ENCODE measurements at regions not wholly inside any gene's neighbourhood (a gene's known extent, or its start where the extent isn't known, plus 50 kb on each side); places are given as distances from the start of the nearest gene placed in this dataset.

DNA sequence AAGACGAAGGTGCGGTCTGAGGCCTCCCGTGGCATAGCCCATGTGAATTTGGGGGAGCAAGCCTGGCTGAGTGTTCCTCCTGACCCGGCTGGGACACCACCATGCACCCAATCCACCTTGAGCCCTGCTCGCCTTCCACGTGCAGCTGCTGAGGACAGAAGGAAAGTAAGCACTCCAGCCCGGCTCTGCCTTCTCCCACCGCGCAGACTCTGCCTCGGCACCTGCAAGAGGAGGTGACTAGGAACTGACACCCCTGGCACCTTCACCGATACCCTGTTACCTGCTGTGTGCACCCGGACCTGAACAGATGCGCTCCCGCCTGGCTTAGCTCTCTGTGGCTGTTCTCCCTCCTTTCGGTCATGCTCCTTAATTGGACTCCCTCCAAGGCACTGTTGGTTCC lies 57.0 kb upstream of the OPN4 start:
- CTCF ChIA-PET, result interaction anchor here (2.7 kb wide), 1 partner anchor 12 kb away, joined by 17 read pairs; no protein-coding TSS in a partner anchor
- H3K9me3 Mint-ChIP-seq (ENCODE audit: unreplicated experiment), result no peaks in the 10 kb centered on the region
- peaks cover 7% of the 10 kb centered on the region for H3K4me1 Mint-ChIP-seq (ENCODE audit: insufficient read depth, unreplicated experiment)
- TF ChIP-seq, protein P1, sequence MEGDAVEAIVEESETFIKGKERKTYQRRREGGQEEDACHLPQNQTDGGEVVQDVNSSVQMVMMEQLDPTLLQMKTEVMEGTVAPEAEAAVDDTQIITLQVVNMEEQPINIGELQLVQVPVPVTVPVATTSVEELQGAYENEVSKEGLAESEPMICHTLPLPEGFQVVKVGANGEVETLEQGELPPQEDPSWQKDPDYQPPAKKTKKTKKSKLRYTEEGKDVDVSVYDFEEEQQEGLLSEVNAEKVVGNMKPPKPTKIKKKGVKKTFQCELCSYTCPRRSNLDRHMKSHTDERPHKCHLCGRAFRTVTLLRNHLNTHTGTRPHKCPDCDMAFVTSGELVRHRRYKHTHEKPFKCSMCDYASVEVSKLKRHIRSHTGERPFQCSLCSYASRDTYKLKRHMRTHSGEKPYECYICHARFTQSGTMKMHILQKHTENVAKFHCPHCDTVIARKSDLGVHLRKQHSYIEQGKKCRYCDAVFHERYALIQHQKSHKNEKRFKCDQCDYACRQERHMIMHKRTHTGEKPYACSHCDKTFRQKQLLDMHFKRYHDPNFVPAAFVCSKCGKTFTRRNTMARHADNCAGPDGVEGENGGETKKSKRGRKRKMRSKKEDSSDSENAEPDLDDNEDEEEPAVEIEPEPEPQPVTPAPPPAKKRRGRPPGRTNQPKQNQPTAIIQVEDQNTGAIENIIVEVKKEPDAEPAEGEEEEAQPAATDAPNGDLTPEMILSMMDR (IDR thresholded peaks at IDR 0.05; ENCODE audit: unreplicated experiment), result no peak
- intact Hi-C loops (cut with micrococcal nuclease), result no loop called here
- H3K27me3 Mint-ChIP-seq (ENCODE audit: insufficient read depth, unreplicated experiment), result no peaks in the 10 kb centered on the region
- no peaks in the 10 kb centered on the region for H3K36me3 Mint-ChIP-seq (ENCODE audit: insufficient read depth, unreplicated experiment)
- no TSS peak for BruUV-seq (replicated peaks)
- POLR2A ChIA-PET, result no interaction called here
- no peak overlapping the region for H3K4me3 Mint-ChIP-seq (ENCODE audit: unreplicated experiment)
- no peak overlapping the region for H3K27ac Mint-ChIP-seq (ENCODE audit: low read depth, unreplicated experiment)
- no peak for DNase-seq (ENCODE audit: unreplicated experiment)

DNA sequence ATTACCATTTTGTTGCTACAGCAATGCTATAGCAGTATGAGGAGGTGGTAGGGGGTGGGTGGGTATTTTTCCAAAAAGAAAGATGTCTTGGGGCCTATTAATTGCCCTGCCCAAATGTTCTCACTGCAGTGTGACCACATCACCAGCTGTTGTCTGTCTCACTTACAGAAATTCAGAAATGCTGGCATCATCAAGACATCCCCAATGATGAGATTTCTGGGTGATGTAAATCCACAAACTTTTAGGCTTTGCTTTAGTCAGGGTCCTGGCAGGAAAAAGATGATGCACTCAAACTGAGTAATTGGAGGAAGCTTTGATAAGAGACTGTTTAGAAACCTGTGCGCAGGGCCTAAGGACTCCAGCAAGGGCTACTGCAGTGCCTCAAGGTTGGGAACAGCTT lies 56.2 kb upstream of the OPN4 start:
- intact Hi-C loops (cut with micrococcal nuclease), result no loop called here
- CTCF ChIA-PET, result interaction anchor here (1.3 kb wide), 1 partner anchor 13 kb away, joined by 3 read pairs; no protein-coding TSS in a partner anchor
- DNase-seq (ENCODE audit: unreplicated experiment), result no peak
- BruUV-seq (replicated peaks), result no TSS peak
- Mint-ChIP-seq H3K27me3 (ENCODE audit: insufficient read depth, unreplicated experiment) (no peaks in the 10 kb centered on the region), H3K36me3 (ENCODE audit: insufficient read depth, unreplicated experiment) (no peaks in the 10 kb centered on the region), H3K27ac (ENCODE audit: low read depth, unreplicated experiment) (no peak overlapping the region), H3K4me1 (ENCODE audit: insufficient read depth, unreplicated experiment) (peaks cover 7% of the 10 kb centered on the region), H3K9me3 (ENCODE audit: unreplicated experiment) (no peaks in the 10 kb centered on the region), H3K4me3 (ENCODE audit: unreplicated experiment) (no peak overlapping the region)
- TF ChIP-seq, protein P1 (IDR thresholded peaks at IDR 0.05; ENCODE audit: unreplicated experiment), result no peak
- POLR2A ChIA-PET, result no interaction called here

- intact Hi-C loops (cut with micrococcal nuclease), result no loop called here
- BruUV-seq (replicated peaks), result no TSS peak
- H3K36me3 Mint-ChIP-seq (ENCODE audit: insufficient read depth, unreplicated experiment), result no peaks in the 10 kb centered on the region
- DNase-seq (ENCODE audit: unreplicated experiment), result no peak
- POLR2A ChIA-PET, result no interaction called here
- no peak overlapping the region for H3K27ac Mint-ChIP-seq (ENCODE audit: low read depth, unreplicated experiment)
- peaks cover 2% of the 10 kb centered on the region for H3K4me1 Mint-ChIP-seq (ENCODE audit: insufficient read depth, unreplicated experiment)
- TF ChIP-seq, protein P1 (IDR thresholded peaks at IDR 0.05; ENCODE audit: unreplicated experiment), result no peak
- CTCF ChIA-PET, result interaction anchor here (1.3 kb wide), 1 partner anchor 14 kb away, joined by 3 read pairs; no protein-coding TSS in a partner anchor
- no peaks in the 10 kb centered on the region for H3K27me3 Mint-ChIP-seq (ENCODE audit: insufficient read depth, unreplicated experiment)
- H3K9me3 Mint-ChIP-seq (ENCODE audit: unreplicated experiment), result no peaks in the 10 kb centered on the region
- no peak overlapping the region for H3K4me3 Mint-ChIP-seq (ENCODE audit: unreplicated experiment)
Observed at GRCh38 chr10:86599041-86599440, 55.3 kb upstream of the OPN4 start.

DNA sequence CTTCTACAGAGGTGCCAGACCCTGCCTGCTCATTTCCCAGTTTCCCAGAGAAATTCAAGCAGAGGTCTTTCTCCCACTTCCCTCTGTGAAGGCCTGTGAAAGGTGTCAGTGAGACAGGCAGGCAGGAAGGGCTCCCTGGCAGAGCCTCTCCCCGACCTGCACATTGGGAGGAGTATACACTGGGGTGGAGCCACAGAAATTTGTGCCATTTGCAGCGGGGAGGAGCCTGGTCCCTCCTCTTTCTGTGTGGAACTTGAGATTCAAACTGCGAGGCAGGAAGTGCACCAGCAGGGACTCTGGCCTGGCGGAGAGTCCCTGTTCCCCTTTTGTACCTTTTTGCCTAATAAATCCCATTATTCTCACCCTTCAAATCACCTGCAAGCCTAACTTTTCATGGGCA lies 54.6 kb upstream of the OPN4 start:
- ChIA-PET POLR2A (no interaction called here), CTCF (no interaction called here)
- intact Hi-C loops (cut with micrococcal nuclease), result no loop called here
- Mint-ChIP-seq H3K4me1 (ENCODE audit: insufficient read depth, unreplicated experiment) (no peaks in the 10 kb centered on the region), H3K27ac (ENCODE audit: low read depth, unreplicated experiment) (no peak overlapping the region), H3K9me3 (ENCODE audit: unreplicated experiment) (no peaks in the 10 kb centered on the region), H3K36me3 (ENCODE audit: insufficient read depth, unreplicated experiment) (no peaks in the 10 kb centered on the region), H3K4me3 (ENCODE audit: unreplicated experiment) (no peak overlapping the region), H3K27me3 (ENCODE audit: insufficient read depth, unreplicated experiment) (no peaks in the 10 kb centered on the region)
- BruUV-seq (replicated peaks), result no TSS peak
- TF ChIP-seq, protein P1 (IDR thresholded peaks at IDR 0.05; ENCODE audit: unreplicated experiment), result no peak
- DNase-seq (ENCODE audit: unreplicated experiment), result peak; percentile 62
